H9 (cell line): ENCODE measurements at regions not wholly inside any gene's neighbourhood (a gene's known extent, or its start where the extent isn't known, plus 50 kb on each side); places are given as distances from the start of the nearest gene placed in this dataset.

Experiments
- DNase-seq: peaks from one replicate; pipeline ENCODE4 v3.0.0-alpha.2; 2017
- H2AFZ ChIP-seq: one replicate; pipeline ENCODE4 v1.6.1; 2013; ENCODE audit warnings: mild to moderate bottlenecking, low read length, control low read depth, moderate library complexity
- H2AK5ac ChIP-seq: 2 replicates; pipeline ENCODE4 v1.6.1; 2013; ENCODE audit warnings: low read length, control low read depth, mixed read lengths; ENCODE audit not compliant: insufficient read length
- H2BK120ac ChIP-seq: one replicate; pipeline ENCODE4 v1.6.1; 2013; ENCODE audit warnings: low read depth, mild to moderate bottlenecking, low read length, control low read depth, inconsistent platforms; ENCODE audit not compliant: poor library complexity, severe bottlenecking
- H2BK12ac ChIP-seq: 2 replicates; pipeline ENCODE4 v1.6.1; 2013; ENCODE audit warnings: low read length, control low read depth, mixed read lengths, low read depth; ENCODE audit not compliant: insufficient read length
- H2BK15ac ChIP-seq: 2 replicates; pipeline ENCODE4 v1.6.1; 2013; ENCODE audit warnings: low read depth, low read length, control low read depth
- H2BK20ac ChIP-seq: one replicate; pipeline ENCODE4 v1.6.1; 2013; ENCODE audit warnings: low read depth, mild to moderate bottlenecking, low read length, control low read depth, inconsistent platforms; ENCODE audit not compliant: poor library complexity, severe bottlenecking
- H2BK5ac ChIP-seq: 2 replicates; pipeline ENCODE4 v1.6.1; 2013; ENCODE audit warnings: low read length, control low read depth, mixed read lengths; ENCODE audit not compliant: insufficient read length
- H3K14ac ChIP-seq: 2 replicates; pipeline ENCODE4 v1.6.1; 2013; ENCODE audit warnings: low read length, control low read depth; ENCODE audit not compliant: insufficient read depth
- H3K18ac ChIP-seq: 2 replicates; pipeline ENCODE4 v1.6.1; 2013; ENCODE audit warnings: low read depth, mild to moderate bottlenecking, mixed read lengths, low read length, control low read depth; ENCODE audit not compliant: insufficient read length
- H3K23ac ChIP-seq: 2 replicates; pipeline ENCODE4 v1.6.1; 2013; ENCODE audit warnings: low read length, control low read depth, mixed read lengths, low read depth; ENCODE audit not compliant: insufficient read length
- H3K23me2 ChIP-seq: 2 replicates; pipeline ENCODE4 v1.6.1; 2013; ENCODE audit warnings: low read depth, mild to moderate bottlenecking, mixed read lengths, low read length, control low read depth; ENCODE audit not compliant: insufficient read length, poor library complexity, severe bottlenecking
- H3K27ac ChIP-seq: 2 replicates; pipeline ENCODE4 v1.5.1; 2013; ENCODE audit warnings: low read length, control low read depth, mixed read lengths, low read depth; ENCODE audit not compliant: insufficient read length
- H3K27me3 ChIP-seq: 2 replicates; pipeline ENCODE4 v1.6.1; 2013; ENCODE audit warnings: low read length, control low read depth, inconsistent platforms; ENCODE audit not compliant: insufficient read depth
- H3K4ac ChIP-seq: 2 replicates; pipeline ENCODE4 v1.6.1; 2013; ENCODE audit warnings: low read depth, mild to moderate bottlenecking, control low read depth, inconsistent platforms, low read length, moderate library complexity
- H3K4me1 ChIP-seq: 2 replicates; pipeline ENCODE4 v1.6.1; 2013; ENCODE audit warnings: low read length, control low read depth, inconsistent platforms; ENCODE audit not compliant: insufficient read depth
- H3K4me2 ChIP-seq: 2 replicates; pipeline ENCODE4 v1.6.1; 2013; ENCODE audit warnings: low read length, control low read depth, mixed read lengths; ENCODE audit not compliant: insufficient read length, insufficient read depth
- H3K56ac ChIP-seq: 2 replicates; pipeline ENCODE4 v1.6.1; 2013; ENCODE audit warnings: low read depth, mild to moderate bottlenecking, mixed read lengths, low read length, control low read depth; ENCODE audit not compliant: insufficient read length
- H3K79me1 ChIP-seq: 2 replicates; pipeline ENCODE4 v1.6.1; 2013; ENCODE audit warnings: low read depth, mild to moderate bottlenecking, moderate library complexity, low read length, control low read depth, inconsistent platforms; ENCODE audit not compliant: insufficient read depth, poor library complexity, severe bottlenecking
- H3K79me2 ChIP-seq: 2 replicates; pipeline ENCODE4 v1.6.1; 2013; ENCODE audit warnings: low read length, control low read depth, inconsistent platforms; ENCODE audit not compliant: insufficient read depth
- H3K9ac ChIP-seq: 2 replicates; pipeline ENCODE4 v1.6.1; 2013; ENCODE audit warnings: low read length, control low read depth, mixed read lengths; ENCODE audit not compliant: insufficient read length; ENCODE audit errors: extremely low read depth
- H3K9me3 ChIP-seq: one replicate; pipeline ENCODE4 v1.6.1; 2013; ENCODE audit warnings: low read depth, low read length, inconsistent platforms; ENCODE audit not compliant: control insufficient read depth
- H3T11ph ChIP-seq: one replicate; pipeline ENCODE4 v1.6.1; 2013; ENCODE audit warnings: mild to moderate bottlenecking, low read length, control low read depth, inconsistent platforms
- H4K20me1 ChIP-seq: one replicate; pipeline ENCODE4 v1.6.1; 2013; ENCODE audit not compliant: control insufficient read depth, insufficient read length, insufficient read depth
- H4K5ac ChIP-seq: 2 replicates; pipeline ENCODE4 v1.6.1; 2013; ENCODE audit warnings: low read depth, mild to moderate bottlenecking, mixed read lengths, low read length, control low read depth; ENCODE audit not compliant: insufficient read length
- H4K8ac ChIP-seq: replicated peaks from 2 replicates; pipeline ENCODE4 v1.6.1; 2013; ENCODE audit warnings: low read length, control low read depth, mixed read lengths, low read depth; ENCODE audit not compliant: insufficient read length
- H4K91ac ChIP-seq: 2 replicates; pipeline ENCODE4 v1.6.1; 2013; ENCODE audit warnings: low read depth, mild to moderate bottlenecking, moderate library complexity, mixed read lengths, low read length, control low read depth; ENCODE audit not compliant: insufficient read length
- H3K27ac Mint-ChIP-seq, 3 experiments: 2 replicates in 2 of 3; 3 replicates in 1 of 3; pipeline ENCODE4 v1.8.0; 2020 to 2021; ENCODE audit warnings: mixed read lengths in 3 of 3, mild to moderate bottlenecking in 1 of 3, moderate library complexity in 1 of 3
- H3K27me3 Mint-ChIP-seq: 2 replicates; pipeline ENCODE4 v1.8.0; 2021; ENCODE audit warnings: low read depth, mild to moderate bottlenecking, moderate library complexity, mixed read lengths
- H3K36me3 Mint-ChIP-seq, 3 experiments: 2 replicates in 2 of 3; 3 replicates in 1 of 3; pipeline ENCODE4 v1.8.0; 2020 to 2021; ENCODE audit warnings: low read depth in 3 of 3, mixed read lengths in 3 of 3; ENCODE audit not compliant: insufficient read depth in 1 of 3
- H3K4me1 Mint-ChIP-seq, 2 experiments: 2 replicates each; pipeline ENCODE4 v1.8.0; 2020; ENCODE audit warnings: mixed read lengths in 2 of 2
- H3K4me3 Mint-ChIP-seq, 2 experiments: 2 replicates in 1 of 2; 3 replicates in 1 of 2; pipeline ENCODE4 v1.8.0; 2020 to 2021; ENCODE audit warnings: mild to moderate bottlenecking in 2 of 2, mixed read lengths in 2 of 2, moderate library complexity in 1 of 2
- H3K9me3 Mint-ChIP-seq, 2 experiments: 2 replicates in 1 of 2; 3 replicates in 1 of 2; pipeline ENCODE4 v1.8.0; 2020; ENCODE audit warnings: mild to moderate bottlenecking in 2 of 2, mixed read lengths in 2 of 2, moderate library complexity in 1 of 2
- WGBS: extraction: QIAGEN DNeasy Blood & Tissue Kit; methylation state at CpG from one replicate; pipeline ENCODE4 v1.1.7; 2013; ENCODE audit warnings: missing lambda C conversion rate, low lambda C conversion rate, mixed read lengths; ENCODE audit not compliant: insufficient read length; ENCODE audit errors: extremely low coverage; 5-methylcytosine and 5-hydroxymethylcytosine counted together
- TF ChIP-seq, protein P1 (sequence below): fragments of 200-600 bp; sonication (generic); conservative IDR thresholded peaks from 3 replicates; pipeline ENCODE4 v1.8.0; 2021; ENCODE audit warnings: antibody characterized with exemption, mild to moderate bottlenecking

GRCh38 chr5:172550096-172550765 is 90.8 kb upstream of the NEURL1B start:
- Histone ChIP-seq H3K23me2 (no peaks in the 10 kb centered on the region), H3T11ph (no peak overlapping the region), H4K20me1 (no peaks in the 10 kb centered on the region), H3K79me1 (no peaks in the 10 kb centered on the region), H3K9ac (no peak overlapping the region), H3K4me2 (no peak overlapping the region), H2BK15ac (no peak overlapping the region), H4K8ac (no peak overlapping the region), H2AK5ac (no peak overlapping the region), H3K56ac (no peak overlapping the region), H4K91ac (no peak overlapping the region), H3K27me3 (no peaks in the 10 kb centered on the region), H3K14ac (no peak overlapping the region), H3K4me1 (no peaks in the 10 kb centered on the region), H2BK5ac (no peak overlapping the region), H2BK12ac (no peak overlapping the region), H3K18ac (no peak overlapping the region), H3K4ac (no peak overlapping the region), H3K23ac (no peak overlapping the region), H3K27ac (no peak overlapping the region), H2BK120ac (no peak overlapping the region), H3K79me2 (no peaks in the 10 kb centered on the region), H3K9me3 (no peaks in the 10 kb centered on the region), H2BK20ac (no peak overlapping the region), H2AFZ (no peak overlapping the region), H4K5ac (no peak overlapping the region)
- no peak for DNase-seq
- H3K9me3 Mint-ChIP-seq = peaks cover 0 to 3% of the 10 kb centered on the region in 2 experiments; a peak in 2 of 5 replicates
- peaks cover 0 to 2% (median 0%) of the 10 kb centered on the region in 3 experiments; a peak in 1 of 7 replicates for H3K36me3 Mint-ChIP-seq
- TF ChIP-seq, protein P1, sequence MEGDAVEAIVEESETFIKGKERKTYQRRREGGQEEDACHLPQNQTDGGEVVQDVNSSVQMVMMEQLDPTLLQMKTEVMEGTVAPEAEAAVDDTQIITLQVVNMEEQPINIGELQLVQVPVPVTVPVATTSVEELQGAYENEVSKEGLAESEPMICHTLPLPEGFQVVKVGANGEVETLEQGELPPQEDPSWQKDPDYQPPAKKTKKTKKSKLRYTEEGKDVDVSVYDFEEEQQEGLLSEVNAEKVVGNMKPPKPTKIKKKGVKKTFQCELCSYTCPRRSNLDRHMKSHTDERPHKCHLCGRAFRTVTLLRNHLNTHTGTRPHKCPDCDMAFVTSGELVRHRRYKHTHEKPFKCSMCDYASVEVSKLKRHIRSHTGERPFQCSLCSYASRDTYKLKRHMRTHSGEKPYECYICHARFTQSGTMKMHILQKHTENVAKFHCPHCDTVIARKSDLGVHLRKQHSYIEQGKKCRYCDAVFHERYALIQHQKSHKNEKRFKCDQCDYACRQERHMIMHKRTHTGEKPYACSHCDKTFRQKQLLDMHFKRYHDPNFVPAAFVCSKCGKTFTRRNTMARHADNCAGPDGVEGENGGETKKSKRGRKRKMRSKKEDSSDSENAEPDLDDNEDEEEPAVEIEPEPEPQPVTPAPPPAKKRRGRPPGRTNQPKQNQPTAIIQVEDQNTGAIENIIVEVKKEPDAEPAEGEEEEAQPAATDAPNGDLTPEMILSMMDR = no peak
- peaks cover 0 to 25% of the 10 kb centered on the region in 2 experiments; a peak in 3 of 4 replicates for H3K4me1 Mint-ChIP-seq
- H3K27ac Mint-ChIP-seq = no peak overlapping the region
- H3K4me3 Mint-ChIP-seq = no peak overlapping the region
- WGBS = no CpG with 5 or more reads among the region's 9 CpGs
- H3K27me3 Mint-ChIP-seq = peaks cover 23% of the 10 kb centered on the region
